Parathyroid adenoma (tissue), 2 donors: ENCODE measurements at regions not wholly inside any gene's neighbourhood (a gene's known extent, or its start where the extent isn't known, plus 50 kb on each side); places are given as distances from the start of the nearest gene placed in this dataset.

Experiments used
- H2AFZ ChIP-seq: fragments of 300-600 bp; sonication (generic); one replicate; pipeline ENCODE4 v1.7.0; 2017; ENCODE audit warnings: antibody characterized with exemption, mild to moderate bottlenecking
- H3K27ac ChIP-seq: fragments of 300-600 bp; sonication (generic); one replicate; pipeline ENCODE4 v1.7.0; 2017
- H3K27me3 ChIP-seq: fragments of 300-600 bp; sonication (generic); one replicate; pipeline ENCODE4 v1.7.0; 2017; ENCODE audit warnings: low read length; ENCODE audit not compliant: control insufficient read depth, insufficient read depth
- H3K36me3 ChIP-seq: fragments of 300-600 bp; sonication (generic); one replicate; pipeline ENCODE4 v1.7.0; 2017; ENCODE audit warnings: low read length; ENCODE audit not compliant: control insufficient read depth, insufficient read depth
- H3K4me1 ChIP-seq: fragments of 300-600 bp; sonication (generic); one replicate; pipeline ENCODE4 v1.7.0; 2017; ENCODE audit warnings: control low read depth
- H3K4me2 ChIP-seq: fragments of 300-600 bp; sonication (generic); one replicate; pipeline ENCODE4 v1.7.0; 2017; ENCODE audit warnings: low read length
- H3K4me3 ChIP-seq: fragments of 300-600 bp; sonication (generic); one replicate; pipeline ENCODE4 v1.7.0; 2017; ENCODE audit warnings: low read depth, low read length
- H3K79me2 ChIP-seq: fragments of 300-600 bp; sonication (generic); one replicate; pipeline ENCODE4 v1.7.0; 2017; ENCODE audit warnings: control low read depth
- H3K9ac ChIP-seq: fragments of 300-600 bp; sonication (generic); one replicate; pipeline ENCODE4 v1.7.0; 2017; ENCODE audit warnings: mild to moderate bottlenecking
- H3K9me3 ChIP-seq: fragments of 300-600 bp; sonication (generic); one replicate; pipeline ENCODE4 v1.7.0; 2017; ENCODE audit warnings: low read length; ENCODE audit not compliant: control insufficient read depth
- CTCF ChIP-seq: fragments of 300-600 bp; sonication (generic); IDR thresholded peaks from one replicate; pipeline ENCODE4 v1.7.0; 2017; ENCODE audit warnings: antibody characterized with exemption, mild to moderate bottlenecking
- donor health status: primary hyperparathyroidism.

- Histone ChIP-seq H2AFZ (no peak overlapping the region), H3K27ac (no peak overlapping the region), H3K27me3 (no peaks in the 10 kb centered on the region), H3K9ac (no peak overlapping the region), H3K9me3 (no peaks in the 10 kb centered on the region), H3K4me1 (no peaks in the 10 kb centered on the region), H3K4me2 (no peak overlapping the region), H3K4me3 (no peak overlapping the region), H3K79me2 (no peaks in the 10 kb centered on the region), H3K36me3 (no peaks in the 10 kb centered on the region)
- TF ChIP-seq CTCF: no peak
Observed at GRCh38 chr1:69283516-69283915, 284.2 kb upstream of the LRRC7 start.

GRCh38 chr1:69284508-69284907, 283.2 kb upstream of the LRRC7 start:
- no peak for TF ChIP-seq CTCF
- Histone ChIP-seq H3K4me1 (no peaks in the 10 kb centered on the region), H2AFZ (no peak overlapping the region), H3K79me2 (no peaks in the 10 kb centered on the region), H3K9ac (no peak overlapping the region), H3K27me3 (no peaks in the 10 kb centered on the region), H3K36me3 (no peaks in the 10 kb centered on the region), H3K4me2 (no peak overlapping the region), H3K27ac (no peak overlapping the region), H3K4me3 (no peak overlapping the region), H3K9me3 (no peaks in the 10 kb centered on the region)

- H3K36me3 ChIP-seq: no peaks in the 10 kb centered on the region
- H3K79me2 ChIP-seq: no peaks in the 10 kb centered on the region
- no peaks in the 10 kb centered on the region for H3K27me3 ChIP-seq
- no peak overlapping the region for H3K4me3 ChIP-seq
- H3K4me2 ChIP-seq: no peak overlapping the region
- H3K4me1 ChIP-seq: no peaks in the 10 kb centered on the region
- no peak overlapping the region for H3K27ac ChIP-seq
- TF ChIP-seq CTCF: no peak
- H3K9ac ChIP-seq: no peak overlapping the region
- H2AFZ ChIP-seq: no peak overlapping the region
- H3K9me3 ChIP-seq: no peaks in the 10 kb centered on the region
Observed at GRCh38 chr1:69288416-69288815, 279.3 kb upstream of the LRRC7 start.

GRCh38 chr1:69290291-69290690, 277.4 kb upstream of the LRRC7 start:
- Histone ChIP-seq H3K4me2 (no peak overlapping the region), H3K36me3 (no peaks in the 10 kb centered on the region), H2AFZ (no peak overlapping the region)

More at GRCh38 chr1:69290291-69290690, 277.4 kb upstream of the LRRC7 start:
- Histone ChIP-seq H3K9me3 (no peaks in the 10 kb centered on the region), H3K27ac (no peak overlapping the region), H3K9ac (no peak overlapping the region), H3K4me1 (no peaks in the 10 kb centered on the region), H3K27me3 (no peaks in the 10 kb centered on the region), H3K79me2 (no peaks in the 10 kb centered on the region), H3K4me3 (no peak overlapping the region)
- no peak for TF ChIP-seq CTCF
